ENCODE measurements at regions not wholly inside any gene's neighbourhood (a gene's known extent, or its start where the extent isn't known, plus 50 kb on each side); places are given as distances from the start of the nearest gene placed in this dataset.

DNA sequence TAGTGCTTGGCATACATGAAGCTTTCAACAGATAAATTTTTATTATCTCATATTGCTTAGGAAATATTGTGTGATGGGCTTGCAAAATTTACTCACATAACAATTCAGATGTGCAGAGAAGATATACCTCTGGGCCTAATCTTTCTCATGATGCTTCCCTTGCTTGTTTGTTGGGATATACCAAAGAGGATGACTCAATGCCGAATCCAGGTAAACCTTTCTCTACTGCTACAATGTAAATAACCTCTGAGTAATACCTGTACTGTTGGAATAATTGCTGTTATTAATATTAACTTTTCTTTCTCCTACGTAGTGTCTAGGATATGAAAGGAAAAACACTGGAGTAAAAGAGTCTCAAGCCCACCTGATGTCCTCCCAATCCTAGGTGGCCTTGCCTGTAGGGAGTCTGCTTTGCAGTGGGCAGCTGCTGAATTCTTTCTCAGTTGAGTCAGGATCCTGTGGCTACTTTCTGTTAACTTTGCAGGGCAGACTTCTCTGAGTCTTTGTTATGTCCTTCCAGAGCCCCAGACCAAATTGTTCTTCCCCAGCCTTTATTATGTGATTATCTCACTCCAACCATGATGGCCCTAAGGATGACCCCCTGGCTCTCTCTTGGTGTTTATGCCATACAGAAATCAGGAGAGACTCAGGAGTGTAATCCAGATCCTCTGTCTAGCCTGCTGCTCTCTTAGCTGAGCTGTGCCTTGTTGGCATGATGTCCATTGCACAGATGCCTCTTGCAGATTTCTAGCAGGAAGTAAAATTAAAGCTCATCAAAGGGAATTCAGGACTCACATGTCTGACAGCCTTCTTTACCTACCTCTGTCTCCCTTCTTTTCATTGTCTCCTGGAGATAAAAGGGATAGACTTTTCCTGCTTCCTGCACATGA, 208.1 kb downstream of the SNX18 start:
- Histone ChIP-seq H3K4me3 (ENCODE audit: low read depth, low read length) (no peak overlapping the region), H3K27me3 (ENCODE audit: control insufficient read depth, insufficient read depth, low read length) (peaks cover 2% of the 10 kb centered on the region), H3K36me3 (ENCODE audit: control insufficient read depth, insufficient read depth, low read length) (no peaks in the 10 kb centered on the region)
- peak; percentile 77 for DNase-seq (ENCODE audit: low read depth)
- FAIRE-seq: no peak
- TF ChIP-seq, protein P1, sequence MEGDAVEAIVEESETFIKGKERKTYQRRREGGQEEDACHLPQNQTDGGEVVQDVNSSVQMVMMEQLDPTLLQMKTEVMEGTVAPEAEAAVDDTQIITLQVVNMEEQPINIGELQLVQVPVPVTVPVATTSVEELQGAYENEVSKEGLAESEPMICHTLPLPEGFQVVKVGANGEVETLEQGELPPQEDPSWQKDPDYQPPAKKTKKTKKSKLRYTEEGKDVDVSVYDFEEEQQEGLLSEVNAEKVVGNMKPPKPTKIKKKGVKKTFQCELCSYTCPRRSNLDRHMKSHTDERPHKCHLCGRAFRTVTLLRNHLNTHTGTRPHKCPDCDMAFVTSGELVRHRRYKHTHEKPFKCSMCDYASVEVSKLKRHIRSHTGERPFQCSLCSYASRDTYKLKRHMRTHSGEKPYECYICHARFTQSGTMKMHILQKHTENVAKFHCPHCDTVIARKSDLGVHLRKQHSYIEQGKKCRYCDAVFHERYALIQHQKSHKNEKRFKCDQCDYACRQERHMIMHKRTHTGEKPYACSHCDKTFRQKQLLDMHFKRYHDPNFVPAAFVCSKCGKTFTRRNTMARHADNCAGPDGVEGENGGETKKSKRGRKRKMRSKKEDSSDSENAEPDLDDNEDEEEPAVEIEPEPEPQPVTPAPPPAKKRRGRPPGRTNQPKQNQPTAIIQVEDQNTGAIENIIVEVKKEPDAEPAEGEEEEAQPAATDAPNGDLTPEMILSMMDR (IDR thresholded peaks at IDR 0.05; ENCODE audit: insufficient read depth, low read length, severe bottlenecking): no peak

DNA sequence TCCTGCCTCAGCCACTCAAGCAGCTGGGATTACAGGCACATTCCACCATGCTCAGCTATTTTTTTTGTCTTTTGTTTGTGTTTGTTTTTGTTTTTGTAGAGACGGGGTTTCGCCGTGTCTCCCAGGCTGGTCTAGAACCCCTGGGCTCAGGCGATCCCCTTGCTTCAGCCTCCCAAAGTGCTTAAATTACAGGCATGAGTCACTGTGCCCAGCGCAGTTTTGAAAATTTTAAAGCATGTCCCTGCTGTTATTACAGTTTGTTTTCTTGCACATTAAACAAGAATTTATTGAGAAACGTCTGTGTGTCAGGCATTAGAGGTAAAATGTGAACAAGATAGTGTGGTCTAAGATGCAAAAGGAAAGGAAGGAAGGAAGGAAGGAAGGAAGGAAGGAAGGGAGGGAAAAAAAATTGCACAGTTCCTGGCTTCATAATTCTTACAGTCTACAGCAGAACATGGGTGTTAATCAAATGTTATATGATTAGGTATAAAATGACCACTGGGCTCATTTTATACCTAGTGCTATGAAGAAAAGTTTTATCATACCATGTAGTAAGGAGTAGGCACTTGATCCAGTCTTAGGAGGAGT, 205.4 kb downstream of the SNX18 start:
- FAIRE-seq (no peak), DNase-seq (ENCODE audit: low read depth) (peak; percentile 35)
- TF ChIP-seq, protein P1 (IDR thresholded peaks at IDR 0.05; ENCODE audit: insufficient read depth, low read length, severe bottlenecking): no peak
- Histone ChIP-seq H3K36me3 (ENCODE audit: control insufficient read depth, insufficient read depth, low read length) (no peaks in the 10 kb centered on the region), H3K4me3 (ENCODE audit: low read depth, low read length) (no peak overlapping the region), H3K27me3 (ENCODE audit: control insufficient read depth, insufficient read depth, low read length) (peaks cover 2% of the 10 kb centered on the region)

DNA sequence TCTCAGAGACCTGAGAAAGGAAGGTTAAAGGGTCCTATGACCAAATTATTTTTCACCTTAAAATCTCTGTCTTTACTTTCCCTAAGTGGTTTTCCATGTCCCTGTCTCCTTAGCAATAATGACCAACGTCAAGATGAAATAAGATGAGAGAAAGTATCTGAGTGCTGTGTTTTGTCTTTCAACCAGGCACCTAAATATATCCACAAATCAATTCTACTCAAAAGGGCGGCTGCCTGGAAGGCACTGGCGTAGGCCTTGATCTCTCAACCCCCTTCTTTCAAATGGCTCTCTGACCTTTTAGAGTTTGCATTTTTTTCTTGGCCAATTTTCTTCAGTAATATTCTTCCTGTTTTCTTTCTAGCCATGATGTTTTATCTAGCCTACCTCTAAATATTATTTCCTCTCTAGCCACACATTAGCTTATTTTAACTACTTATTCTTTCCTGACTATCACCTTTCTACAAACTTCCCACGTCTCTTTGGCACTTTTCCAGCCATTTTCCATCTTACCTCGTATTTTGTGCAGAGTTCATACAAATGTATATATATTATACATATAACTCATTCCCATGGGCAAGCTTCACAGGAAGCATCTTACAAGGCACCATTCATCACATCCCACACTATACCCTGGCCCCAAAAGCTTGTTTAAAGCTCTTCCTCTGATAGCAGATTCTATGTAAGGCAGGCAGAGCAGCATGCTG, 204.5 kb downstream of the SNX18 start:
- peaks cover 2% of the 10 kb centered on the region for H3K27me3 ChIP-seq (ENCODE audit: control insufficient read depth, insufficient read depth, low read length)
- H3K36me3 ChIP-seq (ENCODE audit: control insufficient read depth, insufficient read depth, low read length): no peaks in the 10 kb centered on the region
- DNase-seq (ENCODE audit: low read depth) (no peak), FAIRE-seq (no peak)
- TF ChIP-seq, protein P1 (IDR thresholded peaks at IDR 0.05; ENCODE audit: insufficient read depth, low read length, severe bottlenecking): no peak
- no peak overlapping the region for H3K4me3 ChIP-seq (ENCODE audit: low read depth, low read length)

DNA sequence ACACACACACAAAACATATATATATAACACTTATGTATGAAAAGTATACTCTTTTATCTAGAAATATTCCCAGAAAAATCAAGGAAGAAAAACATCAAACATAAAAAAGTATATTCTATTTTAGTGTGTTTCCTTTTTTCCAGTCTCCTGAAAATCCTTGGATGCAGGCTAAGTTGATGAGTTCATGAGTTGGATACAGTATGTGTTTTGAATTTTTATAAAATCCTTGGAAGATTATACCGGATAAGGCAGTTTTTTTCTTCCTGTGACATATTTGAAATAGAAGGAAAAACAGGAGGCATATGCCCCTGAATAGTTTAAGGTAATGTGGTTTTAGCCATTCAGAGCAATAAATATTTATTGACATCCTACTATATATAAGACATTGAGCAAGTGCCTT, 203.6 kb downstream of the SNX18 start:
- Histone ChIP-seq H3K27me3 (ENCODE audit: control insufficient read depth, insufficient read depth, low read length) (peaks cover 2% of the 10 kb centered on the region), H3K36me3 (ENCODE audit: control insufficient read depth, insufficient read depth, low read length) (no peaks in the 10 kb centered on the region), H3K4me3 (ENCODE audit: low read depth, low read length) (no peak overlapping the region)
- FAIRE-seq (no peak), DNase-seq (ENCODE audit: low read depth) (no peak)
- TF ChIP-seq, protein P1 (IDR thresholded peaks at IDR 0.05; ENCODE audit: insufficient read depth, low read length, severe bottlenecking): no peak

GRCh38 chr5:54720341-54720740, 202.8 kb downstream of the SNX18 start:
- peaks cover 2% of the 10 kb centered on the region for H3K27me3 ChIP-seq (ENCODE audit: control insufficient read depth, insufficient read depth, low read length)
- H3K36me3 ChIP-seq (ENCODE audit: control insufficient read depth, insufficient read depth, low read length): no peaks in the 10 kb centered on the region
- no peak for FAIRE-seq
- H3K4me3 ChIP-seq (ENCODE audit: low read depth, low read length): no peak overlapping the region
- TF ChIP-seq, protein P1 (IDR thresholded peaks at IDR 0.05; ENCODE audit: insufficient read depth, low read length, severe bottlenecking): no peak
- DNase-seq (ENCODE audit: low read depth): no peak

Data from bronchial epithelial cell (primary cell).